SK-N-SH treated with all-trans-retinoic acid at 6 μM for 48 hours (cell line): ENCODE measurements at regions not wholly inside any gene's neighbourhood (a gene's known extent, or its start where the extent isn't known, plus 50 kb on each side); places are given as distances from the start of the nearest gene placed in this dataset.
"Not testable (repeated sequence)": the region's sequence is repeated elsewhere in the genome, so short reads cannot be mapped to it uniquely, and the experiment has no call there.

Source experiments
- ATAC-seq: fragments of 200-7000 bp; cut with Tn5 transposase; 3 replicates; pipeline ENCODE4 v1.9.1; 2020; ENCODE audit warnings: mild to moderate bottlenecking, moderate library complexity
- ARNTL ChIP-seq: fragments of 450-650 bp; formaldehyde crosslinking; IDR thresholded peaks from 2 replicates; pipeline ENCODE4 v1.5.0; 2020; ENCODE audit warnings: low read depth, mild to moderate bottlenecking, moderate library complexity, borderline replicate concordance
- BACH2 ChIP-seq: fragments of 250-450 bp; sonication (Bioruptor Pico); IDR thresholded peaks from 2 replicates; pipeline ENCODE4 v1.9.0; 2021; ENCODE audit warnings: mild to moderate bottlenecking, borderline replicate concordance
- CREB5 ChIP-seq: fragments of 250-450 bp; sonication (Bioruptor Pico); IDR thresholded peaks from 2 replicates; pipeline ENCODE4 v1.5.1; 2020; ENCODE audit warnings: low read depth, mild to moderate bottlenecking, moderate library complexity
- CSDC2 ChIP-seq: fragments of 250-450 bp; sonication (Bioruptor Pico); IDR thresholded peaks from 2 replicates; pipeline ENCODE4 v1.5.0; 2020; ENCODE audit warnings: mild to moderate bottlenecking, moderate library complexity
- CSRNP3 ChIP-seq: fragments of 250-450 bp; sonication (Bioruptor Pico); IDR thresholded peaks from 2 replicates; pipeline ENCODE4 v1.5.1; 2021; ENCODE audit warnings: mild to moderate bottlenecking, moderate library complexity
- ESRRG ChIP-seq: fragments of 250-450 bp; sonication (Bioruptor Pico); IDR thresholded peaks from 2 replicates; pipeline ENCODE4 v1.6.1; 2021; ENCODE audit warnings: mild to moderate bottlenecking
- GLIS3 ChIP-seq: fragments of 250-450 bp; sonication (Bioruptor Pico); IDR thresholded peaks from 2 replicates; pipeline ENCODE4 v1.5.0; 2020; ENCODE audit warnings: mild to moderate bottlenecking, moderate library complexity
- ISL1 ChIP-seq: fragments of 250-450 bp; sonication (Bioruptor Pico); IDR thresholded peaks from 2 replicates; pipeline ENCODE4 v2.1.2; 2022; ENCODE audit warnings: mild to moderate bottlenecking, moderate library complexity
- OSR1 ChIP-seq: fragments of 250-450 bp; sonication (Bioruptor Pico); IDR thresholded peaks from 2 replicates; pipeline ENCODE4 v1.8.0; 2022; ENCODE audit warnings: moderate library complexity, mild to moderate bottlenecking, inconsistent platforms
- PATZ1 ChIP-seq: fragments of 250-450 bp; sonication (Bioruptor Pico); IDR thresholded peaks from 2 replicates; pipeline ENCODE4 v1.8.0; 2020; ENCODE audit warnings: mild to moderate bottlenecking, moderate library complexity, borderline replicate concordance
- PPARA ChIP-seq: fragments of 250-450 bp; sonication (Bioruptor Pico); IDR thresholded peaks from 2 replicates; pipeline ENCODE4 v1.5.0; 2020; ENCODE audit warnings: mild to moderate bottlenecking, borderline replicate concordance
- RARB ChIP-seq: fragments of 250-450 bp; sonication (Bioruptor Pico); IDR thresholded peaks from 2 replicates; pipeline ENCODE4 v1.8.0; 2021; ENCODE audit warnings: mild to moderate bottlenecking, moderate library complexity
- SNAI2 ChIP-seq: fragments of 250-450 bp; sonication (Bioruptor Pico); IDR thresholded peaks from 2 replicates; pipeline ENCODE4 v1.5.0; 2020; ENCODE audit warnings: mild to moderate bottlenecking, moderate library complexity
- TCF4 ChIP-seq: fragments of 250-450 bp; sonication (Bioruptor Pico); IDR thresholded peaks from 2 replicates; pipeline ENCODE4 v1.8.0; 2021; ENCODE audit warnings: mild to moderate bottlenecking, moderate library complexity, borderline replicate concordance
- TOX ChIP-seq: fragments of 250-450 bp; sonication (Bioruptor Pico); IDR thresholded peaks from 2 replicates; pipeline ENCODE4 v1.8.0; 2021; ENCODE audit warnings: mild to moderate bottlenecking, moderate library complexity, borderline replicate concordance
- ZFP3 ChIP-seq: fragments of 250-450 bp; sonication (Bioruptor Pico); IDR thresholded peaks from 2 replicates; pipeline ENCODE4 v1.5.0; 2020; ENCODE audit warnings: mild to moderate bottlenecking, moderate library complexity
- ZFP30 ChIP-seq: fragments of 450-650 bp; formaldehyde crosslinking; IDR thresholded peaks from 2 replicates; pipeline ENCODE4 v1.5.0; 2022; ENCODE audit warnings: mild to moderate bottlenecking, moderate library complexity
- ZNF565 ChIP-seq: fragments of 450-650 bp; formaldehyde crosslinking; conservative IDR thresholded peaks from 2 replicates; pipeline ENCODE4 v1.5.0; 2020; ENCODE audit warnings: low read depth, mild to moderate bottlenecking, moderate library complexity
- ZNF70 ChIP-seq: fragments of 450-650 bp; formaldehyde crosslinking; IDR thresholded peaks from 2 replicates; pipeline ENCODE4 v1.5.0; 2020; ENCODE audit warnings: mild to moderate bottlenecking, moderate library complexity
- ZNF8 ChIP-seq: fragments of 450-650 bp; formaldehyde crosslinking; IDR thresholded peaks from 2 replicates; pipeline ENCODE4 v1.5.0; 2020; ENCODE audit warnings: mild to moderate bottlenecking, moderate library complexity
- TF ChIP-seq, protein P1 (sequence below): fragments of 250-450 bp; sonication (Bioruptor Pico); IDR thresholded peaks from 2 replicates; pipeline ENCODE4 v1.8.0; 2021; ENCODE audit warnings: low read depth, mild to moderate bottlenecking, moderate library complexity, borderline replicate concordance
- TF ChIP-seq, protein P2 (sequence below): fragments of 250-450 bp; sonication (Bioruptor Pico); IDR thresholded peaks from 2 replicates; pipeline ENCODE4 v1.5.0; 2020; ENCODE audit warnings: mild to moderate bottlenecking, moderate library complexity

- no peak for ATAC-seq
- no peak for TF ChIP-seq SNAI2 (CRISPR knock-in tag)
- no peak for TF ChIP-seq ZFP3 (CRISPR knock-in tag)
- no peak for TF ChIP-seq RARB (CRISPR knock-in tag)
- TF ChIP-seq PATZ1 (CRISPR knock-in tag) = no peak
- no peak for TF ChIP-seq ESRRG
- no peak for TF ChIP-seq ZNF70 (CRISPR knock-in tag)
- no peak for TF ChIP-seq TCF4 (CRISPR knock-in tag)
- no peak for TF ChIP-seq TOX (CRISPR knock-in tag)
- TF ChIP-seq OSR1 = no peak
- TF ChIP-seq PPARA (CRISPR knock-in tag) = no peak
- no peak for TF ChIP-seq CREB5
- no peak for TF ChIP-seq ISL1 (CRISPR knock-in tag)
- TF ChIP-seq GLIS3 = no peak
- no peak for TF ChIP-seq ZNF8 (CRISPR knock-in tag)
- no peak for TF ChIP-seq ZFP30 (CRISPR knock-in tag)
- TF ChIP-seq, protein P1, sequence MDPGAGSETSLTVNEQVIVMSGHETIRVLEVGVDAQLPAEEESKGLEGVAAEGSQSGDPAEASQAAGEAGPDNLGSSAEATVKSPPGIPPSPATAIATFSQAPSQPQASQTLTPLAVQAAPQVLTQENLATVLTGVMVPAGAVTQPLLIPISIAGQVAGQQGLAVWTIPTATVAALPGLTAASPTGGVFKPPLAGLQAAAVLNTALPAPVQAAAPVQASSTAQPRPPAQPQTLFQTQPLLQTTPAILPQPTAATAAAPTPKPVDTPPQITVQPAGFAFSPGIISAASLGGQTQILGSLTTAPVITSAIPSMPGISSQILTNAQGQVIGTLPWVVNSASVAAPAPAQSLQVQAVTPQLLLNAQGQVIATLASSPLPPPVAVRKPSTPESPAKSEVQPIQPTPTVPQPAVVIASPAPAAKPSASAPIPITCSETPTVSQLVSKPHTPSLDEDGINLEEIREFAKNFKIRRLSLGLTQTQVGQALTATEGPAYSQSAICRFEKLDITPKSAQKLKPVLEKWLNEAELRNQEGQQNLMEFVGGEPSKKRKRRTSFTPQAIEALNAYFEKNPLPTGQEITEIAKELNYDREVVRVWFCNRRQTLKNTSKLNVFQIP (CRISPR knock-in tag) = no peak
- TF ChIP-seq BACH2 (CRISPR knock-in tag) = no peak
- no peak for TF ChIP-seq CSRNP3 (CRISPR knock-in tag)
- no peak for TF ChIP-seq ARNTL (CRISPR knock-in tag)
- TF ChIP-seq, protein P2, sequence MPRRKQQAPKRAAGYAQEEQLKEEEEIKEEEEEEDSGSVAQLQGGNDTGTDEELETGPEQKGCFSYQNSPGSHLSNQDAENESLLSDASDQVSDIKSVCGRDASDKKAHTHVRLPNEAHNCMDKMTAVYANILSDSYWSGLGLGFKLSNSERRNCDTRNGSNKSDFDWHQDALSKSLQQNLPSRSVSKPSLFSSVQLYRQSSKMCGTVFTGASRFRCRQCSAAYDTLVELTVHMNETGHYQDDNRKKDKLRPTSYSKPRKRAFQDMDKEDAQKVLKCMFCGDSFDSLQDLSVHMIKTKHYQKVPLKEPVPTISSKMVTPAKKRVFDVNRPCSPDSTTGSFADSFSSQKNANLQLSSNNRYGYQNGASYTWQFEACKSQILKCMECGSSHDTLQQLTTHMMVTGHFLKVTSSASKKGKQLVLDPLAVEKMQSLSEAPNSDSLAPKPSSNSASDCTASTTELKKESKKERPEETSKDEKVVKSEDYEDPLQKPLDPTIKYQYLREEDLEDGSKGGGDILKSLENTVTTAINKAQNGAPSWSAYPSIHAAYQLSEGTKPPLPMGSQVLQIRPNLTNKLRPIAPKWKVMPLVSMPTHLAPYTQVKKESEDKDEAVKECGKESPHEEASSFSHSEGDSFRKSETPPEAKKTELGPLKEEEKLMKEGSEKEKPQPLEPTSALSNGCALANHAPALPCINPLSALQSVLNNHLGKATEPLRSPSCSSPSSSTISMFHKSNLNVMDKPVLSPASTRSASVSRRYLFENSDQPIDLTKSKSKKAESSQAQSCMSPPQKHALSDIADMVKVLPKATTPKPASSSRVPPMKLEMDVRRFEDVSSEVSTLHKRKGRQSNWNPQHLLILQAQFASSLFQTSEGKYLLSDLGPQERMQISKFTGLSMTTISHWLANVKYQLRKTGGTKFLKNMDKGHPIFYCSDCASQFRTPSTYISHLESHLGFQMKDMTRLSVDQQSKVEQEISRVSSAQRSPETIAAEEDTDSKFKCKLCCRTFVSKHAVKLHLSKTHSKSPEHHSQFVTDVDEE = no peak
These were observed 123.6 kb upstream of the BEND6 start for GRCh38 chr6:56831334-56831733.

- TF ChIP-seq TOX (CRISPR knock-in tag) (no peak), ISL1 (CRISPR knock-in tag) (no peak), CSDC2 (no peak), ARNTL (CRISPR knock-in tag) (no peak), ZNF8 (CRISPR knock-in tag) (no peak), ZNF565 (CRISPR knock-in tag) (no peak), CSRNP3 (CRISPR knock-in tag) (no peak), ZFP30 (CRISPR knock-in tag) (no peak)
- TF ChIP-seq, protein P1 (CRISPR knock-in tag) = no peak
- TF ChIP-seq, protein P2 = no peak
- no peak for ATAC-seq
These were observed 126.8 kb upstream of the BEND6 start for GRCh38 chr6:56827908-56828649.

GRCh38 chr6:56824431-56824830 is 130.5 kb upstream of the BEND6 start:
- not testable (repeated sequence) for ATAC-seq
